Liver (tissue), 8 donors: ENCODE measurements at regions not wholly inside any gene's neighbourhood (a gene's known extent, or its start where the extent isn't known, plus 50 kb on each side); places are given as distances from the start of the nearest gene placed in this dataset.

Experiments used
- DNase-seq: peaks from one replicate; pipeline ENCODE4 v3.0.0-alpha.2; 2017; ENCODE audit warnings: low spot score
- H3K27ac ChIP-seq, 2 donors: one replicate each; pipeline ENCODE4 v1.7.0; 2013; ENCODE audit warnings: inconsistent platforms in 2 of 2, low read length in 2 of 2, control low read depth in 1 of 2, low read depth in 1 of 2, mild to moderate bottlenecking in 1 of 2
- H3K27me3 ChIP-seq, 4 donors: one replicate each; pipeline versions ENCODE4 v1.6.1 to v1.7.0; 2013; ENCODE audit warnings: low read length in 3 of 4, inconsistent platforms in 1 of 4, mild to moderate bottlenecking in 1 of 4, moderate library complexity in 1 of 4; ENCODE audit not compliant: control insufficient read depth in 4 of 4, insufficient read depth in 4 of 4
- H3K36me3 ChIP-seq, 4 donors: one replicate each; pipeline versions ENCODE4 v1.6.1 to v1.7.0; 2013; ENCODE audit warnings: low read length in 3 of 4, mild to moderate bottlenecking in 3 of 4, low read depth in 1 of 4, moderate library complexity in 1 of 4; ENCODE audit not compliant: control insufficient read depth in 4 of 4, insufficient read depth in 3 of 4
- H3K4me1 ChIP-seq, 4 donors: one replicate each; pipeline versions ENCODE4 v1.6.1 to v1.7.0; 2013; ENCODE audit warnings: low read length in 3 of 4, mild to moderate bottlenecking in 3 of 4, moderate library complexity in 1 of 4; ENCODE audit not compliant: control insufficient read depth in 4 of 4, insufficient read depth in 4 of 4
- H3K4me3 ChIP-seq, 3 donors: one replicate each; pipeline versions ENCODE4 v1.6.1 to v1.7.0; 2013; ENCODE audit warnings: low read length in 3 of 3, control low read depth in 1 of 3, low read depth in 1 of 3, mild to moderate bottlenecking in 1 of 3
- H3K9ac ChIP-seq, 2 donors: one replicate each; pipeline ENCODE4 v1.7.0; 2013; ENCODE audit warnings: low read length in 2 of 2, mild to moderate bottlenecking in 2 of 2, moderate library complexity in 2 of 2, control low read depth in 1 of 2, low read depth in 1 of 2
- H3K9me3 ChIP-seq, 4 donors: one replicate each; pipeline versions ENCODE4 v1.6.1 to v1.7.0; 2013; ENCODE audit warnings: low read length in 3 of 4; ENCODE audit not compliant: control insufficient read depth in 4 of 4
- ATF3 ChIP-seq: IDR thresholded peaks from 2 replicates; pipeline ENCODE4 v1.6.1; 2016; ENCODE audit warnings: antibody characterized with exemption
- CTCF ChIP-seq: fragments of 150-350 bp; IDR thresholded peaks from 2 replicates; pipeline ENCODE4 v1.5.1; 2017; ENCODE audit warnings: improper control_type of control experiment, low read depth, low read length; ENCODE audit not compliant: missing input control
- EGR1 ChIP-seq, 2 donors: IDR thresholded peaks; 2 replicates each; pipeline ENCODE4 v1.6.1; 2016 to 2018; ENCODE audit warnings: antibody characterized with exemption in 2 of 2, low read depth in 2 of 2
- FOXA1 ChIP-seq: IDR thresholded peaks from 2 replicates; pipeline ENCODE4 v1.6.1; 2016; ENCODE audit warnings: antibody characterized with exemption
- FOXA2 ChIP-seq: IDR thresholded peaks from 2 replicates; pipeline ENCODE4 v1.6.1; 2016; ENCODE audit warnings: antibody characterized with exemption
- GABPA ChIP-seq, 2 donors: IDR thresholded peaks in 1 of 2; conservative IDR thresholded peaks in 1 of 2; 2 replicates each; pipeline ENCODE4 v1.6.1; 2016; ENCODE audit warnings: antibody characterized with exemption in 2 of 2, mild to moderate bottlenecking in 1 of 2, moderate library complexity in 1 of 2
- HNF4A ChIP-seq, 2 donors: conservative IDR thresholded peaks; 2 replicates each; pipeline ENCODE4 v1.6.1; 2016; ENCODE audit warnings: antibody characterized with exemption in 2 of 2, mild to moderate bottlenecking in 2 of 2
- HNF4G ChIP-seq: IDR thresholded peaks from 2 replicates; pipeline ENCODE4 v1.6.1; 2016; ENCODE audit warnings: antibody characterized with exemption
- JUND ChIP-seq, 2 donors: IDR thresholded peaks; 2 replicates each; pipeline ENCODE4 v1.6.1; 2016; ENCODE audit warnings: antibody characterized with exemption in 2 of 2
- MAX ChIP-seq: IDR thresholded peaks from 2 replicates; pipeline ENCODE4 v1.6.1; 2016; ENCODE audit warnings: antibody characterized with exemption
- NR2F2 ChIP-seq: IDR thresholded peaks from 2 replicates; pipeline ENCODE4 v1.6.1; 2016; ENCODE audit warnings: antibody characterized with exemption
- RAD21 ChIP-seq, 2 donors: IDR thresholded peaks; 2 replicates each; pipeline ENCODE4 v1.6.1; 2016; ENCODE audit warnings: antibody characterized with exemption in 2 of 2, mild to moderate bottlenecking in 2 of 2
- REST ChIP-seq: IDR thresholded peaks from 2 replicates; pipeline ENCODE4 v1.6.1; 2016; ENCODE audit warnings: antibody characterized with exemption, mild to moderate bottlenecking
- RXRA ChIP-seq, 2 donors: IDR thresholded peaks; 2 replicates each; pipeline ENCODE4 v1.6.1; 2017 to 2018; ENCODE audit warnings: antibody characterized with exemption in 2 of 2, mild to moderate bottlenecking in 1 of 2
- SP1 ChIP-seq: IDR thresholded peaks from 2 replicates; pipeline ENCODE4 v1.6.1; 2018; ENCODE audit warnings: antibody characterized with exemption, mild to moderate bottlenecking
- TAF1 ChIP-seq: conservative IDR thresholded peaks from 2 replicates; pipeline ENCODE4 v1.6.1; 2016; ENCODE audit warnings: antibody characterized with exemption, mild to moderate bottlenecking
- YY1 ChIP-seq: IDR thresholded peaks from 2 replicates; pipeline ENCODE4 v1.6.1; 2016; ENCODE audit warnings: antibody characterized with exemption, mild to moderate bottlenecking
- ZBTB33 ChIP-seq: IDR thresholded peaks from 2 replicates; pipeline ENCODE4 v1.6.1; 2016; ENCODE audit warnings: antibody characterized with exemption
- WGBS: extraction: QIAGEN DNeasy Blood & Tissue Kit; methylation state at CpG from one replicate; pipeline ENCODE4 v1.1.7; 2013; 5-methylcytosine and 5-hydroxymethylcytosine counted together
- donor health status: healthy.
- donor health status: healthy.
- donor health status: healthy.
- donor health status: healthy.
- donor health status: healthy.

- no peaks in the 10 kb centered on the region for H3K27me3 ChIP-seq
- H3K9me3 ChIP-seq: no peaks in the 10 kb centered on the region
- DNase-seq: no peak
- H3K36me3 ChIP-seq: no peaks in the 10 kb centered on the region
- no peaks in the 10 kb centered on the region for H3K4me1 ChIP-seq
- 75% methylated on average over 1 of the region's 1 CpG for WGBS
- H3K4me3 ChIP-seq: no peak overlapping the region
- H3K27ac ChIP-seq: no peak overlapping the region
- H3K9ac ChIP-seq: no peak overlapping the region
- TF ChIP-seq RXRA (IDR thresholded peaks at IDR 0.05) (no peak), TAF1 (no peak), HNF4G (no peak), EGR1 (IDR thresholded peaks at IDR 0.05; ENCODE audit: low read depth in 2 of 2) (no peak), YY1 (no peak), ATF3 (no peak), RAD21 (IDR thresholded peaks at IDR 0.05) (no peak), FOXA1 (no peak), ZBTB33 (no peak), GABPA (IDR thresholded peaks at IDR 0.05 in 1 of 2, conservative IDR thresholded peaks at IDR 0.05 in 1 of 2) (no peak), SP1 (no peak), CTCF (no peak), REST (no peak), HNF4A (conservative IDR thresholded peaks at IDR 0.05) (no peak), MAX (no peak), JUND (IDR thresholded peaks at IDR 0.05) (no peak), NR2F2 (no peak), FOXA2 (no peak)
Measured at GRCh38 chr2:103804013-103804412, 1042.2 kb downstream of the TMEM182 start.

GRCh38 chr2:103805746-103806145 is 1043.9 kb downstream of the TMEM182 start:
- no peak overlapping the region for H3K9ac ChIP-seq
- no peaks in the 10 kb centered on the region for H3K4me1 ChIP-seq
- WGBS: 90% methylated on average over 3 of the region's 3 CpGs
- no peak for TF ChIP-seq GABPA (IDR thresholded peaks at IDR 0.05 in 1 of 2, conservative IDR thresholded peaks at IDR 0.05 in 1 of 2)
- TF ChIP-seq SP1: no peak
- no peak for TF ChIP-seq RXRA (IDR thresholded peaks at IDR 0.05)
- no peak for TF ChIP-seq CTCF
- TF ChIP-seq HNF4A (conservative IDR thresholded peaks at IDR 0.05): no peak
- TF ChIP-seq EGR1 (IDR thresholded peaks at IDR 0.05; ENCODE audit: low read depth in 2 of 2): no peak
- TF ChIP-seq MAX: no peak
- TF ChIP-seq JUND (IDR thresholded peaks at IDR 0.05): no peak
- no peak for TF ChIP-seq FOXA2
- no peak for TF ChIP-seq YY1
- H3K9me3 ChIP-seq: no peaks in the 10 kb centered on the region
- H3K27ac ChIP-seq: no peak overlapping the region
- no peak for DNase-seq
- H3K4me3 ChIP-seq: no peak overlapping the region
- H3K36me3 ChIP-seq: no peaks in the 10 kb centered on the region
- H3K27me3 ChIP-seq: no peaks in the 10 kb centered on the region
